ES-I3 (cell line): ENCODE measurements at regions not wholly inside any gene's neighbourhood (a gene's known extent, or its start where the extent isn't known, plus 50 kb on each side); places are given as distances from the start of the nearest gene placed in this dataset.

ENCODE experiments used
- H3K36me3 ChIP-seq: 2 replicates; pipeline ENCODE4 v1.6.1; 2013; ENCODE audit warnings: mild to moderate bottlenecking, low read length, control low read depth, moderate library complexity; ENCODE audit not compliant: insufficient read depth
- H3K4me1 ChIP-seq: 2 replicates; pipeline ENCODE4 v1.6.1; 2013; ENCODE audit warnings: mild to moderate bottlenecking, control low read depth, low read length; ENCODE audit not compliant: insufficient read depth
- H3K9ac ChIP-seq: 2 replicates; pipeline ENCODE4 v1.6.1; 2013; ENCODE audit warnings: low read depth, mild to moderate bottlenecking, low read length, moderate library complexity
- H3K9me3 ChIP-seq: 2 replicates; pipeline ENCODE4 v1.6.1; 2013; ENCODE audit warnings: mild to moderate bottlenecking, low read length, moderate library complexity; ENCODE audit not compliant: control insufficient read depth, insufficient read depth

DNA sequence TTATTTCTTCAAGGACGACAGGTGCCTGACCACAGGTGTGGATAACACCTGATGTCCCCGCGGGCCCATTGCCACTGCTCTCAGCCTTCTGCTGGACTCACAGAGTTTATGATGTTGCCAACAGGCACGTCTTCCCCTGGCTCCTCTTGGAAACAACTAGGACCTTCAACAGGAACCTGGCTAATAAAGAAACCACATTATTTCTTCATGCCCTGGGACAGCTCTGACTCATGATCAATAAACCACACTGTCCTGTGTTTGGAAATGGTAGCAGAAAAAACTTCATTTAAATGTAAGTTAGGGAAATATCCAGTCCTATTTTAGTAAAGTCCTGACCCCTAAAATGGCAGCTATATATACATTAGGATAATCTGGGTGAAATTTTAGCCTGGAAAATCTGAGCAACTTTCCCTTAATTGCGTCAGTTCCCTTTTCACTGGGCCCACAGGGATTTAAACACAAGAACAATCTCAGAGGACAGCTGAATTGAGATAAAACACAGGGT, 158.9 kb downstream of the VAPA start:
- Histone ChIP-seq H3K9ac (no peak overlapping the region), H3K36me3 (no peaks in the 10 kb centered on the region), H3K4me1 (peaks cover 3% of the 10 kb centered on the region; the same call in 1 of the 2 replicates), H3K9me3 (no peaks in the 10 kb centered on the region)

DNA sequence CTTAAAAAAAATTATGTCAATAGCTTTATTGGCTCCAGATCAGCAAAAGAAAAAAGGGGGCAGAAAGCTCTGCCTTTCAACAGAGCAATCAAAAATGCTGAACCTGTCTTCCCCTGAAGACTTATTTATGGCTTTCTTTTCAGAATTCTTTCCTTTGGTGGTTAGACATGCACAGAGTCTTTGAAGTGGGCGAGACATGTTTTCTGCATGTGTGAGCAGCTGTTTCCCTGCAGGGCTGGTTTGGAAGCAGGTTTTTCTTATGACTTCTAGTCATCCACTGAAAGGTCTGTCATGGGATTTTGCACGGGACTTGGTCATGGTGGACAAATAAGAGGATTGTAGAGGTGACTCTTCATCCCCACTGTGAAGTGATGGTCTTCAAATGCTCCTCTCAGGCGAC, 160.3 kb downstream of the VAPA start:
- Histone ChIP-seq H3K4me1 (no peaks in the 10 kb centered on the region), H3K9me3 (no peaks in the 10 kb centered on the region), H3K9ac (no peak overlapping the region), H3K36me3 (no peaks in the 10 kb centered on the region)

DNA sequence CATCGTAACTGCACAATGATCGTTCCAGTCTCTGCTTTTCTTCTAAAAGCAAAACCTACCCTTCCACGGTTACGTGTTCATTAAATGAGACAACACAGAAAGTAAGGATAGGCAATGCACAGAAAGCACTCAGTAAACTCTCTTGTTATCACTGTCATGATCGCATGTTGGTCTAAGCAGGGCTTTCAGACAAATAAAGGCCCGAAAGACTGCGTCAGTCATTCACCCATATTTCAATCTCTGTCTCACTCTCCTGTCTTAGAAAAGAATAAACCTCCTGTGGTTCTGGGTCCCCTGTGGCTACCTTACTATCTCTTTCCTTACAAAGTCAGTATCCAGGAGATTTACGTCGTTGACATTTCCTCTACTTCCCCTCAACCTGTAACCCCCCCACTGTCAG, 160.9 kb downstream of the VAPA start:
- Histone ChIP-seq H3K36me3 (no peaks in the 10 kb centered on the region), H3K9ac (no peak overlapping the region), H3K9me3 (no peaks in the 10 kb centered on the region), H3K4me1 (no peaks in the 10 kb centered on the region)

DNA sequence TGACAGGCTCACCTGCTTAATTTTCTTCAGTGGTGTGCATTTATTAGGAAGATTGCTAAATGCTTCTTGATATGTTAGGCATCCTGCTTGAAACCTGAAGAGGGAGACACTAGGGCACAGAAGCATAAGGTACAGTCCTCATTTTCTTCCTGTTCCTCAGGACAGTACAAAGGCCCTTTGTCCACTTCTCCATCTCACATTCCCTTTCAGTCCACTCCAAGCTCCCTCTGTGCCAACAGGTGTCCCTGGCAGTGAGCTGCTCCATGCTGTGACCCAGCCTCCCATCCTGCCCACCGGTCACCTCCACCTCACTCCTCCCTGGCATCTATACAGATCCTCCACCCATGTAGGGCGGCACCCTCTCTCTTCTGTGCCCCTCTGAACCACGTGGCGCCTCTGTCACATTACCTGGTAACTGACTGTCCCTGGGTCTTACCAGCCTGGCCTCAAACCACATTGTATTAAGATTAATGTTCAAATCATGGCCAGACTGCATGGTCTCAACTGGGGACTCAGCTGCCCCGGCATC, 162.8 kb downstream of the VAPA start:
- Histone ChIP-seq H3K9ac (no peak overlapping the region), H3K9me3 (no peaks in the 10 kb centered on the region), H3K36me3 (no peaks in the 10 kb centered on the region), H3K4me1 (no peaks in the 10 kb centered on the region)

DNA sequence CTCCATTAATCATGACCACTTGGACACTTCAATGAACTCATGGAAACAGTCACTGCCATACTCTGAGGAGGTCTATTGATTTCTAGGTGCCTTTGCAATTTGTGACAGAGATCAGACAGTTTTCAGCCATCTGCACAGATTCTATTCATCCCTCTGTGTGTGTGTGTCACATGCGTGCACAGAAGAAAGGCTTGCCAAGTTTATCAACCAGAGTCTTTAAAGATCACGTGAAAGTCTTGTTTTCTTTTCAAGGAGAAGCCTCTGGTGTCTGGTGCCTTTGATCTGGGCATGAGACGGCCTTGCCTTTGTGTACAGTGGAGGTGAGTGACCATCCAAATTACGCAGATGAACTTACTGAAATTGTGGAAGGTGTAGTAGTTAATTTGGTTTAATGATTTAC, 164.2 kb downstream of the VAPA start:
- Histone ChIP-seq H3K9ac (no peak overlapping the region), H3K36me3 (no peaks in the 10 kb centered on the region), H3K9me3 (0 out of 2 replicates have a peak, but pooled peaks cover 3% of the 10 kb centered on the region), H3K4me1 (no peaks in the 10 kb centered on the region)

DNA sequence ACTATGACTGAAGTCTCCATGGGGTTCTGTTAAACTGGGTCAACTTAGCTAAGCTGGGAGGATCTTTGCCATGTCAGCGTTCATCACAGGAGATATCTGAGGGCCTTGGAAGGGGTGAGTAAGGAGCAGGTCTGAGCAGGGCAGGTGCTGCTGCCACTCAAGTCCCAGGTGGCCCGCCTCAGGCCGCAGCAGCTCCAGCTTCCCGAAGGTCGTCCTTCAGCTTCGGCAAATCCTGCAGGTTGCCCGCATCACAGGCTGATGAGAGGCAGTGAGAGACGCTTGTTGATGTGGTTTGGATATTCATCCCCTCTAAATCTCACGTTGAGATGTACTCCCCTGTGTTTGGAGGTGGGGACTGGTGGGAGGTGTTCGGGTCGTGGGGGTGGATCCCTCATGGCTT, 166.6 kb downstream of the VAPA start:
- H3K9ac ChIP-seq = no peak overlapping the region
- H3K9me3 ChIP-seq = peaks cover 5% of the 10 kb centered on the region; the same call in 1 of the 2 replicates
- H3K4me1 ChIP-seq = no peaks in the 10 kb centered on the region
- no peaks in the 10 kb centered on the region for H3K36me3 ChIP-seq

DNA sequence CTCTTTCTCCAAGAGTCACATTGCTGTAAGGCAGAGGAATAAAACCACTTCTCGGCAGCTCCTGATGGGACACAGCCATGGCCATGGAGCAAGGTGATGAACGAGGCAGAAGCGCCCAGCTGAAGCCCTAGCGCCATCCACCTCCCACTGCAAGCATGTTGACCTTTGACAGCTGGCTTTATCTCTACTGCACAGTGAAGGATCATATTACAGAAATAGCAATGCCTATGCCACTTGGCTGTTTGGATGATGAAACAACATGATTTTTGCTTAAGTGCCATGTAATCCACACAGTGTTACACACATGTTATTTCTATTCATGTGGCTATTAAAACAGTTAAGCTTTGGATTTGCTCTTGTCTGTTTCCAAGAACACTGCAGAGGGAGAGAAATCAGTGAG, 167.7 kb downstream of the VAPA start:
- Histone ChIP-seq H3K4me1 (peaks cover 2% of the 10 kb centered on the region; the same call in 1 of the 2 replicates), H3K9me3 (peaks cover 5% of the 10 kb centered on the region; the same call in 1 of the 2 replicates), H3K36me3 (no peaks in the 10 kb centered on the region), H3K9ac (no peak overlapping the region)

DNA sequence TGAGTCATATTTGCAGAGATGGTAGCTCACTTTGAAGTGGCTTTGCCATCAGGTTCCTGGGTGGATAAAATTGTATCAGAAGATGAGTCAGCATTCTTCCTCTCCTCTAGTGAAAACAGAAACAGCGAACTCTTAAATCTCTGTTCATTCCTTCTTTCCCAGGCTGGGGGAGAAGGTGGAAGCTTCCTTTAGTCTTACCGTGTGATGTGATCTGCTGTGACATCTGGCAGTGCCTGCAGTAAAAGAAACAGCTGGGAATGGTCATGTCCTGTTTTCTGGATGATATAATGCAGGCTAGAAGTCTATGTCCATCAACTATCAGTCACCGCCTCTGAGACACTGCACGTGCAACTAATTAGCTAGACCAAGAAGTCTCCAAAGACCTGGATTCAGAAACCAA, 171.6 kb downstream of the VAPA start:
- H3K4me1 ChIP-seq = peaks cover 2% of the 10 kb centered on the region; the same call in 1 of the 2 replicates
- H3K9ac ChIP-seq = no peak overlapping the region
- peaks cover 5% of the 10 kb centered on the region; the same call in 1 of the 2 replicates for H3K9me3 ChIP-seq
- no peaks in the 10 kb centered on the region for H3K36me3 ChIP-seq

DNA sequence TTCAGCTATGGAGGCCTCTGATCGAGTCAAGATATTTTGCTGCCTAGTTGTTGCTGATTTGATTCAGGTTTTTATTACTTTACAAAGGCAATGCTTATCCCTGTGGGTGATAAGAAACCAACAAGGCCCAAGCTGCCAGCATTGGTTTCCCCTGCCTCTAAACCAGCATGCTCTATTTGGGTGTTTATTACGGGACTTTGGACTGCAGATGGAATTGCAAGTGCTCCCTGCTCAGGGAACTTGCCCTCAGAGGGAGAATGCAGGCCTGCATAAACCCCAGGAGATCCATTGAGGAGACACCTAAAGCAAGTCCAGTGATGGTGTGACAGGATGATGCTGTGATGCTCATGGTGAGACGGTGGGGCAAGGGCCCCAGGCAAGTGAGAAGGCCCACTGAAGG, 172.1 kb downstream of the VAPA start:
- Histone ChIP-seq H3K9me3 (peaks cover 5% of the 10 kb centered on the region; the same call in 1 of the 2 replicates), H3K4me1 (peaks cover 2% of the 10 kb centered on the region; the same call in 1 of the 2 replicates), H3K9ac (no peak overlapping the region), H3K36me3 (no peaks in the 10 kb centered on the region)

DNA sequence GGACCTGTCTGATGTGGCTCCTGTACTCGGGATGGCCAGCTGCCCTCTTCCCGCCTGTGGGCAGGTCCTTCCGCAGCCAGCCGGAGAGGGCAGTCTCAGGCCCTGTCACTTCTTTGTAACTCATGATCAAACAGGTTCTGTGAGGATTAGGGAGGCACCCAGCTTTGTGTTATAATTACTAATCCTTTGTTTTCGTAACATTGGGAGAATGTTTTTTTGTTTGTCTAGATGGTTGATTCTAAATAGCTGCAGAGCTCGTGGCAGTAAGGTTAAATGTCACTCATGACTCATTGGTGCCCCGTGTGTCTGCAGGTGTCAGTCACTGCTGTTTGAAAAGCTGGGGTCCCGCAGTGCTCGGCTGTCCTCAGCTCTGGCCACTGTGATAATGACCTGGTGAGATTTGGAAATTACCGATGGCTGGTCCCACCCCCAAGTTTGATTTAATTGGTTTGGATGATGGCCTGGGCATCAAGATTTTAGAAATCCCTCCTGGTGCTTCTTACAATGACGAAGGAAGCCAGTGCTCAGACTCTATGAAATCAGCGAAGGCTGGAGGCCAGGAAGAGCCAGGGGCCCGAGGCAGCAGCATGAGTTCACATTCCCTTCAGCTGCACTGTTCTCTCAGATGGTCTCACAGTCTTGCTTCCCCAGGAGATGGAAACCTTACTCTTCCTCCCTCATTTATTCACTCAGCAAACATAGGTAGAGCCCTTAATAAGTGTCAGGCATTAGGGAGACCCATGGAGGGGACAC, 172.8 kb downstream of the VAPA start:
- Histone ChIP-seq H3K36me3 (no peaks in the 10 kb centered on the region), H3K9ac (no peak overlapping the region), H3K9me3 (peaks cover 5% of the 10 kb centered on the region; the same call in 1 of the 2 replicates), H3K4me1 (peaks cover 2% of the 10 kb centered on the region; the same call in 1 of the 2 replicates)

DNA sequence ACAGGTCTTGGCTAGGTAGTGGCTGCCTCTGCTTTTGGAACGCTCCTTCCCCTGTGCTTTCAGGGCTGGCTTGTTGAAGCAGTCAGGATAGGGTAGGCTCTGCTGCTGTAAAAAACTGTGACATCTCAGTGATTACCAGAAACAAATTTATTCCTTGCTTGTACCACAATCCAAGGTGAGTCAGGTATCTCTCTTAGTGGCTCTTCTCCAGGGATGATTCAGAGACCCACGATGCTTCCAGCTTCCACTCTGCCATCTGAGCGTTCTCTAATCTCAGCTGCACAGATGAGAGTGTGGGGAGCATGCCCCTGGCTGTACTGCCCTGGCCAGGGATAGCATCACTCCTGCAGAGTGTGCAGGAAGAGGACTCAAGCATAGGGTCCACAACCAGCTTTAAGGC, 174.9 kb downstream of the VAPA start:
- Histone ChIP-seq H3K9ac (no peak overlapping the region), H3K4me1 (peaks cover 6% of the 10 kb centered on the region; the same call in 1 of the 2 replicates), H3K36me3 (no peaks in the 10 kb centered on the region), H3K9me3 (no peaks in the 10 kb centered on the region)

DNA sequence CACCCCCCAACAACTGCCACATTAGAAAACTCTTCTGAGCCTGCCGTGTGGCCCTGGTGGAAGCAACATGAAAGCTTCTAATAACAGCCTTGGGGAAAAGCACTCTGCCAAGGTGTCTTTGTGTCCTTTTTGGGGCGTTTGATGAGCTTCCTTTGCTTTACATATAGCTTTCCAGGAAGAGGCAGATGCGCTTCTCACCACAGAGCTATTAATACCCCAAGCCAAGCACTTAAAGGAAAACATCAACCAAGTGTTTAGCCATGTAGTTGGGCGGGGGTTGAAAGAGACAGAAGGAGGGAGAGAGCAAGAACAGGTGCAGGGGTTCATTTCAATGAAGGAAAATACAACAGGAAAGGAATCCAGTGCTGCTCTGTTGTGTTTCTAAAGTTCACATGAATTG, 176.1 kb downstream of the VAPA start:
- Histone ChIP-seq H3K4me1 (peaks cover 6% of the 10 kb centered on the region; the same call in 1 of the 2 replicates), H3K9me3 (no peaks in the 10 kb centered on the region), H3K36me3 (no peaks in the 10 kb centered on the region), H3K9ac (no peak overlapping the region)

DNA sequence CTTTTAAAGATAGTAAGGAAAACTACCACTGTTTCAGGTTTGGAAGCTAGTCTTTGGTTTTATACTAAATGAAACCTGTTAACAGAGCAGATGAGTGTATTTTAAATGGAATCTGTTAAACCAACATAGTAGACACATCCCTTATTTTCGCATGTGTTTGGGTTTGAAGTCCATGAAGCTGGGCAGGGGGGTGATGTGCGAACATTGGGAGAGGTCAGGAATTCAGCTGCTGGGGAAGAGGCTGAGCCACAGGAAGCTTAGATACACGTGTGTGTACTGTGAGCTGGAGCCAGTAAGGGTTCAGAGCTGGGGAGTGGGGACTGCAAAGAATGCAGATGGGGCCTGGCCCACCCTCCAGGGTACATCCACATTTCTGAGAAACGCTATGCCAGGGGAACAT, 176.9 kb downstream of the VAPA start:
- Histone ChIP-seq H3K36me3 (no peaks in the 10 kb centered on the region), H3K4me1 (peaks cover 6% of the 10 kb centered on the region; the same call in 1 of the 2 replicates)

DNA sequence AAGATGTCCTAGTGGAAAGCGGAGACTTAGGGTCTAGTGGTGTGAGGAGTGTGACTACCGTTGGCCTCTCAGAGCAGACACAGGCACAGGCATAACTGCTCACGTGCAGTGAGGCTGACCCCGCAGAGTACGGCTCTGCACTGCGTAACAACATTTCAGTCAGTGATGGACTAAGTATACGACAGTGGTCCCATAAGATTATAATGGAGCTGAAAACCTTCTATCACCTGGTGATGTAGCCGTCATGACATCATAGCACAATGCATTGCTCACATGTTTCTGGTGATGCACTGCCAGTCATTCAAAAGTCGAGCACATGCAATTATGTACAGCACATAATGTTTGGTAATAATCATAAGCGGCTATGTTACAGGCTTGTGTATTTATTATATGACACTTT, 179.6 kb downstream of the VAPA start:
- Histone ChIP-seq H3K9me3 (no peaks in the 10 kb centered on the region), H3K36me3 (no peaks in the 10 kb centered on the region), H3K4me1 (0 out of 2 replicates have a peak, but pooled peaks cover 4% of the 10 kb centered on the region), H3K9ac (no peak overlapping the region)

More for the DNA sequence above, 176.9 kb downstream of the VAPA start:
- no peak overlapping the region for H3K9ac ChIP-seq
- no peaks in the 10 kb centered on the region for H3K9me3 ChIP-seq

DNA sequence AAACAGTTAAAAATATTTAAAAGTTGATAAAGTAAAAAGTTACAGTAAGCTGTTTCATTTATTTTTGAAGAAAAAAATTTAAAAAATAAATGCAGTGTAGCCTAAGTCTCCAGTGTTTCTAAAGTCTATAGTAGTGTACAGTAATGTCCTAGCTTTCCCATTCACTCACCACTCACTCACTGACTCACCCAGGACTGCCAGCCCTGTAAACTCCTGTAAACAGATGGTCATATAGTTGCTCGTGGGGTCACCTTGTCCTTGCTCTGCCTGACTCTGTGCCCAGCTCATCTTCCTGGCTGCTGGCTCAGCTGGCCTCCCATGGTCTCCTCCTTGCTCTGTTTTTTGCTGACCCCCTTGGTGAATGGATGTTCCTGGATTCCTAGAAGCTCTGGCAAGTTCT, 180.3 kb downstream of the VAPA start:
- no peaks in the 10 kb centered on the region for H3K9me3 ChIP-seq
- no peaks in the 10 kb centered on the region for H3K36me3 ChIP-seq
- H3K9ac ChIP-seq = no peak overlapping the region
- 0 out of 2 replicates have a peak, but pooled peaks cover 4% of the 10 kb centered on the region for H3K4me1 ChIP-seq
